Left ventricle myocardium inferior (tissue), 1 donor: ENCODE measurements at regions not wholly inside any gene's neighbourhood (a gene's known extent, or its start where the extent isn't known, plus 50 kb on each side); places are given as distances from the start of the nearest gene placed in this dataset.

ENCODE experiments used
- DNase-seq: peaks from one replicate; pipeline ENCODE4 v3.0.0-alpha.2; 2020
- H3K27ac ChIP-seq: fragments of 200-600 bp; replicated peaks from 2 replicates; pipeline ENCODE4 v1.8.0; 2021
- H3K27me3 ChIP-seq: fragments of 200-600 bp; 2 replicates; pipeline ENCODE4 v1.8.0; 2021; ENCODE audit warnings: low read depth
- H3K36me3 ChIP-seq: fragments of 200-600 bp; 2 replicates; pipeline ENCODE4 v1.8.0; 2021
- H3K4me1 ChIP-seq: fragments of 200-600 bp; 2 replicates; pipeline ENCODE4 v1.8.0; 2021
- H3K4me3 ChIP-seq: fragments of 200-600 bp; 2 replicates; pipeline ENCODE4 v1.8.0; 2021; ENCODE audit warnings: mild to moderate bottlenecking, moderate library complexity
- H3K9me3 ChIP-seq: fragments of 200-600 bp; replicated peaks from 2 replicates; pipeline ENCODE4 v1.8.0; 2021
- intact Hi-C: fragments of 100-400 bp; cut with micrococcal nuclease; formaldehyde crosslinking; loops from one replicate; pipeline ENCODE4 v1.11.0; 2022
- TF ChIP-seq, protein P1 (sequence below): fragments of 200-600 bp; IDR thresholded peaks from 2 replicates; pipeline ENCODE4 v1.8.0; 2021; ENCODE audit warnings: antibody characterized with exemption, mild to moderate bottlenecking, borderline replicate concordance
- donor health status: DM: no; HTN: yes; CAD: no; lungs with severe emphysema.

DNA sequence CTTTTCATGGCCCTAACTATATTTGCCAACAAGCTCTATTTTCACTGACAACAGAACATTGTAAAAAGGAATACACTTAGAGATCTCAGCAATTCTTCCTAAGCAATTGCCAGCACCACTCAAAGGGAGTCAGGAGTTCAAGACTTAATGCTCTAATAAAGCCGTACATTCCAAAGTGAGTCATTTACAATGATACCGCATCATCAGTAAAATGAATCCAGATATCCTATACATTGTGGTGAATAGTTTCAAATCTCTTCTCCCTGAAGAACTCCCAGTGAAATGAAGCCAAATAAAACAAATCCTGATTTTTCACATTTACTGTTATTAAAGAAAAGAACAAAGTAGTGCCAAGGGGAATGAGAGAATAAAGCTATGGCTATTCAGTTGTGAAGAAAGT lies 2898.7 kb upstream of the PCDH20 start:
- peaks cover 17% of the 10 kb centered on the region for H3K9me3 ChIP-seq
- TF ChIP-seq, protein P1, sequence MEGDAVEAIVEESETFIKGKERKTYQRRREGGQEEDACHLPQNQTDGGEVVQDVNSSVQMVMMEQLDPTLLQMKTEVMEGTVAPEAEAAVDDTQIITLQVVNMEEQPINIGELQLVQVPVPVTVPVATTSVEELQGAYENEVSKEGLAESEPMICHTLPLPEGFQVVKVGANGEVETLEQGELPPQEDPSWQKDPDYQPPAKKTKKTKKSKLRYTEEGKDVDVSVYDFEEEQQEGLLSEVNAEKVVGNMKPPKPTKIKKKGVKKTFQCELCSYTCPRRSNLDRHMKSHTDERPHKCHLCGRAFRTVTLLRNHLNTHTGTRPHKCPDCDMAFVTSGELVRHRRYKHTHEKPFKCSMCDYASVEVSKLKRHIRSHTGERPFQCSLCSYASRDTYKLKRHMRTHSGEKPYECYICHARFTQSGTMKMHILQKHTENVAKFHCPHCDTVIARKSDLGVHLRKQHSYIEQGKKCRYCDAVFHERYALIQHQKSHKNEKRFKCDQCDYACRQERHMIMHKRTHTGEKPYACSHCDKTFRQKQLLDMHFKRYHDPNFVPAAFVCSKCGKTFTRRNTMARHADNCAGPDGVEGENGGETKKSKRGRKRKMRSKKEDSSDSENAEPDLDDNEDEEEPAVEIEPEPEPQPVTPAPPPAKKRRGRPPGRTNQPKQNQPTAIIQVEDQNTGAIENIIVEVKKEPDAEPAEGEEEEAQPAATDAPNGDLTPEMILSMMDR: no peak

DNA sequence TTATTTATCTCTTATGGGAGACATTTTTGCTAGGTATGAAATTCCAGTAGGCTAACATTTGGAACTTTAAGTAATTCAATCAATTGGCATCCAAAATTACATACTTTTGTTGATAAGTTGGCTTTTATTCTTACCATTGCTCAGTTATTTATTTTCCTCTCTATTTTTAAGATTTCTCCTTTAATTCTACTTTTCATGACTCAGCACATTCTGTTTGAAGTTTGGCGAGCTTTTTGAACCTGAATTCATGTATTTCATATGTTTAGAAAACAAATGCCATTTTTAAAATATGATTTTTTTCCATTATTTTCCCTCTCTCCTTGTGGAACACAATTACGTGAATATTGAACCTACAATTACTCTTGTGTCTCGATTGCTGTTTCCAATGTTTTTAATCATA lies 2896.3 kb upstream of the PCDH20 start:
- Histone ChIP-seq H3K27me3 (no peaks in the 10 kb centered on the region), H3K4me3 (no peak overlapping the region), H3K36me3 (no peaks in the 10 kb centered on the region), H3K27ac (no peak overlapping the region), H3K4me1 (no peaks in the 10 kb centered on the region), H3K9me3 (peaks cover 8% of the 10 kb centered on the region)
- DNase-seq: no peak
- TF ChIP-seq, protein P1: no peak
- intact Hi-C loops: no loop called here

More for the DNA sequence above, 2898.7 kb upstream of the PCDH20 start:
- intact Hi-C loops: no loop called here
- H3K4me1 ChIP-seq: no peaks in the 10 kb centered on the region
- no peaks in the 10 kb centered on the region for H3K36me3 ChIP-seq
- no peak overlapping the region for H3K27ac ChIP-seq
- no peak overlapping the region for H3K4me3 ChIP-seq
- H3K27me3 ChIP-seq: no peaks in the 10 kb centered on the region
- DNase-seq: no peak

DNA sequence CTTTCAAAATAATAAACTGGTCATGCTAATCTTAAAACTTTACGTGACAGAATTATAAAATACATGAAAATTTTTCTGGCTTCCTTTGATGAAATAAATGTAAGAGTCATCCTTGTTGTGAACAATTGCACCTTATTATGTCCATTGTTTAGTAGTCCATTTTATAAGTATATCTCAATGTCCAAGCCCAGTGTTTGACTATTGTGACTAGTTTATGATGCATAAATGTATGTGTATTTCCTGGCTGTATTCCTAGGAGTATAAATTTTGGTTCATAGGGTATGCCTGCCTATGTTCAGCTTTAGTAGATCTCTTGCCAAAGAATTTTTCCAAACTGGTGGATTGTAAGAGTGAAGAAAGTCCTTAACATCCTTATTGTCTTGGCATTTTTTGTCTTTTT lies 2895.5 kb upstream of the PCDH20 start:
- Histone ChIP-seq H3K27ac (no peak overlapping the region), H3K36me3 (no peaks in the 10 kb centered on the region), H3K27me3 (no peaks in the 10 kb centered on the region), H3K9me3 (peaks cover 8% of the 10 kb centered on the region), H3K4me1 (no peaks in the 10 kb centered on the region), H3K4me3 (no peak overlapping the region)
- no peak for DNase-seq
- intact Hi-C loops: no loop called here
- TF ChIP-seq, protein P1: no peak

DNA sequence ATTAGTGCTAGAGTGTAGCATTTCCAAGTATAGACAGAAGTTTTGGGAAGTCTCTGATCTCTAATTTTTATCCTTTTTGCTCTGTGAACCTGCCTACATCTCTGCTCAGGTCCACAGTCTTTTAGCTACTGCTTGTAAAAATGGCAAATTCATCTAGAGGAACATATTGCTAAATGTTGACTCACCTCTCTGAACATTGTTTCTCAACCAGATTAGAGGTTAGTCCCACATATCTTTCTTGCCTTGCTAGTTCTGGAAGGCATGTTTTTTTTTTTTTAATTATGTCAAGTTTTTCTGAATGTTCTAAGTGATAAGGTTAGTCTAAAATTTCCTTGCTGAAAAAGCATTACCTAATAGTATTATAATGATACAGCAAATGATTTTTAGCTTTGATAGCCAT lies 2889.6 kb upstream of the PCDH20 start:
- no peaks in the 10 kb centered on the region for H3K4me1 ChIP-seq
- no peaks in the 10 kb centered on the region for H3K27me3 ChIP-seq
- peaks cover 18% of the 10 kb centered on the region for H3K9me3 ChIP-seq
- DNase-seq: no peak
- no peak overlapping the region for H3K27ac ChIP-seq
- H3K4me3 ChIP-seq: no peak overlapping the region
- intact Hi-C loops: no loop called here
- no peaks in the 10 kb centered on the region for H3K36me3 ChIP-seq
- TF ChIP-seq, protein P1: no peak

DNA sequence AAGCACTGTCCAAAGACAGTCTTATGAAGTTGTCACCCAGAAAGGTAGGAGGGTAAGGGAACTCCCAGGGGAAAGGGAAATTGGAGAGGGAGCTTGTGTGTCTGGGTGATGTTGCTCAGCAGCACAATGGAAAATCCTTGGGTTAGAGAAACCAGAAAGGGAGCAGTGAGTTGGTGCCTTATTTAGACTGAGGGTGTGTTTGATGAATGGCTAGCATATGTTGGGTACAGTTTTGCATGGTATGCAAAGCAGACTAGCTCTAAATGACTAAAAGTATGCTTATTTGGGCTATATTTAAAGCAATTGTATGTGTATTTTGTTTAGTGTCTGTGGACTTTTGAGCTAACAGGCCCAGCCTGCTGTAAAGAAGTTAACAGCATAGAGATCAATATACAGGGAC lies 2884.6 kb upstream of the PCDH20 start:
- TF ChIP-seq, protein P1: no peak
- DNase-seq: no peak
- H3K27me3 ChIP-seq: no peaks in the 10 kb centered on the region

GRCh38 chr13:64293923-64294322 lies 2878.3 kb upstream of the PCDH20 start:
- Histone ChIP-seq H3K4me1 (no peaks in the 10 kb centered on the region), H3K27ac (no peak overlapping the region), H3K9me3 (peaks cover 12% of the 10 kb centered on the region), H3K36me3 (no peaks in the 10 kb centered on the region), H3K27me3 (no peaks in the 10 kb centered on the region), H3K4me3 (no peak overlapping the region)
- no peak for DNase-seq
- TF ChIP-seq, protein P1: no peak
- intact Hi-C loops: no loop called here

More for the DNA sequence above, 2884.6 kb upstream of the PCDH20 start:
- no peaks in the 10 kb centered on the region for H3K4me1 ChIP-seq
- H3K4me3 ChIP-seq: no peak overlapping the region
- peaks cover 26% of the 10 kb centered on the region for H3K9me3 ChIP-seq
- H3K36me3 ChIP-seq: no peaks in the 10 kb centered on the region
- H3K27ac ChIP-seq: no peak overlapping the region
- intact Hi-C loops: no loop called here
